ENCODE measurements at regions not wholly inside any gene's neighbourhood (a gene's known extent, or its start where the extent isn't known, plus 50 kb on each side); places are given as distances from the start of the nearest gene placed in this dataset.

DNA sequence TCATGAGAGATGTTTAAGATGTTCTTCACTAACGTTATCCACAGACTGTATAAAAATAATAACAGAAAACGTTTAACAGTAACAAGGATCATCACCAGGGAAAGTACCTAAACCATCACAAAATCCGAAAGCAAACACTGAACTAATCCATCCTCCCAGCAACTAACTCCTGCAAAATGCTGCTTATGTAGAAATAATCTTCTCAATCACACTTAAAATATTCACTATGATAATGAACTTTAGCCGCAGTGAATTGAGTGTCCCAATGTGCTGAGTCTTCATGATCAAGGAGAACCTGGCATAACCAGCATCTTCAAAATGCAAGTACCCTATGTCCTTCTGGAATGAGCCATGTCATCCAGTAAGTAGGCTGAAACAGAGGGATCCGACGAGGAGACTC, 166.1 kb downstream of the LTN1 start:
- DNase-seq (ENCODE audit: low read depth in 2 of 2): no peak

DNA sequence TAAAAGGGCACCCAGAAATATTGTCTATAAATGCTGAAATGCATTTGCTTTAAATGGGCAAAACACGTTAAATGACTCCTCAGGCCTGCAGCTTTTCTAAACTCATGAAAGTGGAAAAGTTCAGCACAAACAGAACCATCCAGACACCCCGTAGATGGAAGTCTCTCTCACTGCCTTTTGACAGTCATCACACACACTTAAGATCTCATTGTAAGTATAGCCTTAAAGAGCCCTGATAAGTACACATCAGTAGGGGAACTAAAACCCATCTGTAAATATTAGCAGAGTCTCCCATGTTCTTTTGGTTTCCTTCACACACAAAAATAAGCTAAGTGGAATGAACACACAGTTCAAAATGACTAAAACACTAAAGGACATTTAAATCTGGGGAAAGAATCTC, 166.7 kb downstream of the LTN1 start:
- no peak for DNase-seq (ENCODE audit: low read depth in 2 of 2)

DNA sequence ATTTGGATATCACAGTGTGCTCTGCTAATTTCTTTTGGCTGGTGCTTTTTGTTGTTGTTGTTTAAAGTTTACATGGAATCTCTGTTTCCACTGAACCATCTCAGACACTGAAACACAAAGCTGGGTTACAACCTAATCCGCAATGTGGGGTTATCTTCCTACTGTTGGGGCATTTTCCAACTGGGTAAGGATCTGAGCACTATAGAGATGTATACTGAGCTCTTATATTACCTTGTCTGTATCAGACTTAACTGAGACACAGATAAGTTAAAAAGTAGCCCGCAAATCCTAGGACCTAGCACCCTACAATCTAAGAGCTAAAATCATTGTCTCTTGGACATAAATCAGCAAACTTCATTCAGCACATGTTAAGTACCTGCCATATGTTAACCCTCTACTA, 169.2 kb downstream of the LTN1 start:
- DNase-seq (ENCODE audit: low read depth in 2 of 2): no peak

DNA sequence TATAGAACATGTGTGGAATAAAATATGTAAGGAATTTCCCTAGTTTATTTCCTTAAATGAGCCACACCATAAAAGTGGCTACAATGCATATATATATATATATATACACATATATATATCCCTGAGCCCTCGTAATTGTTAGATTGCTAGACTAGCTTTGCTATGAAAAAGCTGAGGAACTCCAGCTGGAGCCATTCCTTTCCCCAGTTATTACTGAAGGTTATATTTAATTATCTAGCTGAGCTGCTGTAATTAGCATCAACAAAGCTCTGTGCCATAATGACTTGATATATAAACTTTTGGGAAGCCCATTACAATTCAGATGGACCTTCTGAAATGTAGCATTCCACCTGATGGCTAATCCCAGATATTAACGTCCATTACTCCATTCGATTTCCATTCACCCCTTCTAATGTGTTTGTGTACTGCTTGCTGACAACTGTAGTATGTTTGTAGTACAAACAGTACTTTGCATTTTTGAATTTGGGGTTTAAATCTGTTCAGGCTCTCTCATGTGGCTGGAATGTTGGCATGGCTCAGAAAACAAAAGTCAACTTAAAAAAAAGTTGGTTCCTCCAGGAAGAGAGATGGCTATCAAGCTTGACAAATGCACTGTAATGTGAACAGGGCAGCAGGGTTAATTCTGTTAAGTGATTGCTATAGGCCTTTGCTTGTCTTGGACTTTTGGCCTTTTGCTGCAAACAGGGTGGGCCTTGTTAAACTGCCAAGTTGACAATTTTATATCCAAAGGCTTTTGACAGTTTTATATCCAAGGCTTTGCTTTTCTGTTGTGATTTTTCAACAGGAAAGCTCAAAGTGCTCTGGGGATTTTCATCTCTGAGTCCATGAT, 170.0 kb downstream of the LTN1 start:
- DNase-seq (ENCODE audit: low read depth in 2 of 2): no peak

DNA sequence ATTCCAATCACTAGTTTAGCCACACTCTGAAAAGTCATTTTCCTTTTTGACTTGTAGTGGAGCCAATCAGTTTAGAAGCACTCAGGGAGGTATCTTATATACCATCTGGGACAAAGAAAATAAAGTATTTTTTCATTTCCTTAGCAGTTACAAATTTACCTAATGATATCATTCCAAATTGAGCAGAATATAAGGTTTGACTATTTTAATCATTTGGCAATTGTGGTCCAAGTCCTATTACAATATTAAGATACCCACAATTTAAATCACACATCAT, 170.6 kb downstream of the LTN1 start:
- DNase-seq (ENCODE audit: low read depth in 2 of 2): no peak

DNA sequence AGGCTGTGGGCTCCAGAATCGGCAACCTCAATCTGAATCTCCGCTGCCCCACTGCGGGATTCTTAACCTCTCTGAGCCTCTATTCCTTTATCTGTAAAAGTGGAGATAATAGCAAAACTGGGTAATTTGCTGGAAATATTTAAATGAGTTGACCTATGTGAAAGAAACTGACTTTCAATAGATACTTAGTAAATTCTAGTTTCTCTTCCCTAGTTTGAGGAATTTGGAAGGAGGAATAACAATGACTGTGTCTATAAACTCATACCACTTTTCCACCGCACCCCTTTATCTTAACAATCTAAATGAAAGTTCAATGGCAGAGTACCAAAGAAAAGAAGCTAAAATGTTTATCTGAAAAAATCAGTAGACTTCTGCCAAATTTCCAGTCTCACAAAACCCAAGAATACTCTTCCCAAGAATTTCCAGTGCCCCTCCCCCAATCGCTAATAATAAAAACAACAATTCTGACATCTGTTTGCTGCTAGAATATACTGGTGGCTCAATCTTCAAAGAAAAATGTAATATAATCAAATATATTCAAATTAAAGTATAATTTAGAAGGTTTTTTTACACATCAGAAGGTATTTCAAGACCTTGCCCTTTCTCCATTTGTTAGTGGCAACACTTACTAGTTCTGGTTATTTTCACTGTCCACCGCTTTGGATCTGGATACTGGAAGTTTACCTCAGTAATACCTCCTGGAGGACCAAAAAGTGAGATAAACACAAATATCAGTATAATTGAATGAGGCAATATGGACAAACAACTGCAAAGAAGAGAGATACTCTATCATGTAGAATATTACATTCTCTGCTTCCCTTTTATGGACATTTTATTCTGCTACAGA, 171.2 kb downstream of the LTN1 start:
- no peak for DNase-seq (ENCODE audit: low read depth in 2 of 2)

DNA sequence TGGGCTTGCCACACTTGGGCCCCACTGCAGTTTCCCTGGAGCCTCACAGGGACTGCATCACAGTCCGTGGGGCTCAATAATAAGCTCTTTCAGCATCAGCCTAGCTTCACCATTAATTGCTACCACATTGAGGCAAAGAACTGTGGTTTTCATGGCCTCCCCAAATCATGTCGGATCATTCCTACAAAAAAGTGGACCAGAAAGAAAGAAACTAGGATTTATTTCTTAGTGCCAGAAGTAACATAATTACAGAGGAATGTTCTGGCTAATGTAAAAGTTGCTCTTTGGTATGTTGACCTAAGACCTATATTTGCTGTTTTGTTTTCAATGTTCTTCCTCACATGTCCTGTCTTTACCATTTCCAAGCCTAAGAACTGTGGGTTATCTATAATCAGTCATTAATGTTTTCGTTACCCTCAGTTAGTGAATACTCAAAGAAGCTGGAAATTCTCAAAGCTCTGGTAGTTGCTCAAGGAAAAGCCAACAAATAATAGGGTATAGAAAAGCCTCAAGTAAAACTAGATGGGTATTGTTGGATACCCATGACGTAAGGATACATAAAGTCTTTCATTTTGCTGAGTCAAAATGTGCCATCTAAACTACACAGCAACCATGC, 173.9 kb downstream of the LTN1 start:
- DNase-seq (ENCODE audit: low read depth in 2 of 2): no peak

DNA sequence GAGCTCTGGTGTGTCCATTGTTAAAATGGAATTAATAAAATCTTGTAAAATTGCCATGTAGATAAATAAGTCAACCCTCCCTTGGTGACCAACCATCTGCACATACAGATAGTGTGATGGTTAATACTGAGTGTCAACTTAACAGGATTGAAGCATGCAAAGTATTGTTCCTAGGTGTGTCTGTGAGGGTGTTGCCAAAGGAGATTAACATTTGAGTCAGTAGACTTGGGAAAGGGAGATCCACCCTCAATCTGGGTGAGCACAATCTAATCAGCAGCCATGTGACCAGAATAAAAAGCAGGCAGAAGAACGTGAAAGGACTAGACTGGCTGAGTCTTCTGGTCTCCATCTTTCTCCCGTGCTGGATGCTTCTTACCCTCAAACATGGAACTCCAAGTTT, 174.8 kb downstream of the LTN1 start:
- no peak for DNase-seq (ENCODE audit: low read depth in 2 of 2)

DNA sequence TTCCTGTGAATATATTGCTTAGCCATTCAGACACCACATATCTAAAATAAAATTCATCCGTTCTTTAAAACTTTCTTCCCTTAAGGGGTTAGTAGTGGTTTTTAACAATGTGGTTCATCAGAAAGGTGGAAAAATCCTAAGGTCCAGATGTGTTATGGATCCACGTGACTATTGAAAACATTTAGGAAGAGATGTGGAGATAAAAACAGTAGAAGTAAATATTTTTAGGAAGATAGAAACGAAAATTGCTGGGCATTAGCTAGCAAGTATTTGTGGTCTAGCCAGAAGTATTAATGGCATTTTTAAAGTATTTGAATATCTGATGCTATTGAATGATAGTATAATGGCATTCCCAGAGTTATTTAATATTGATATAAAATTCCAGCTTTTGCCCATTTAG, 180.8 kb downstream of the LTN1 start:
- DNase-seq (ENCODE audit: low read depth in 2 of 2): no peak

DNA sequence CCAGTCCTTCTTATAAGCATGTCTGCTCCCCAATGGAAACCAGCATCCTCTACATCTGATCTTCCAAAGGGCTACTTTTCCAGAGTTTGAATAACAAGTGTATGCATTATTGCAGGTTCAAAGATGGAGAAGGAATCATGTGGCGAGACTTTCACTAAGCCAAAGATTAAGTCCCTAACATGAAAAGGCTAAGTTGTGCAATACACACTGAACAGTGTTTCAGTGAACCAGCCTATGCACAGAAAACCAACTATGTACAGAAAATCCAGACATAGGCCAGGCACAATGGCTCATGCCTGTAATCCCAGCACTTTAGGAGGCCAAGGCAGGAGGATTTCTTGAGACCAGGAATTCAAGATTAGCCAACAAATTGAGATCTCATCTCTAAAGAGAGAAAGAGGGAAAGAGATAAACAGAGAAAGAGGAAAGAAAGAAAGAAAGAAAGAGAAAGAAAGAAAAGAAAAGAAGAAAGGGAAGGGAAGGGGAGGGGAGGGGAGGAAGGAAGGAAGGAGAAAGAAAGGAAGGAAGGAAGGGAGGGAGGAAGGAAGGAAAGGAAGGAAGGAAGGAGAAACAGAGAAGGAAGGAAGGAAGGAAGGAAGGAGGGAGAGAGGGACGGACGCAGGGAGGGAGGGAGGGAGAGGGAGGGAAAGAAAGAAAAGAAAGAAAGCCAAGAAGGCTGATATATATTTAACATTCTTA, 181.7 kb downstream of the LTN1 start:
- no peak for DNase-seq (ENCODE audit: low read depth in 2 of 2)

DNA sequence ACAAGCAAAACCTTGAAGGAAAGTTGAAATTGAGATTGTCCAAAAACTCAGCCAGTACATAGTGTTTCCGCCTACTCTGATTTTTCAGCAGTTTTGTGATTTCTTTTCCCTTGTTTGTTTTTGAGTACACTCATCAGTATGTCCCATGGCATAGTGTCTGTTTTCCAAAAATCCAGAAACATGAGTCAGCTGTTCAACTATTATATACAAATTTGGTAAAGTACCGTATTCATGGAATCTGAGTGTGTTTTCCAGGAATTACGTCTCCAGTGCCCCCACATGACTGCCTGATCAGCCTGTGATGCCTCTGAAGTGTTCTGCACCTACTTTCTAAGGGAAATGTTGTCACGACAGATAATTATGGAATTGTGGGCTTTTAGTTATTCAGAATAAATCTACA, 186.8 kb downstream of the LTN1 start:
- DNase-seq (ENCODE audit: low read depth in 2 of 2): no peak

DNA sequence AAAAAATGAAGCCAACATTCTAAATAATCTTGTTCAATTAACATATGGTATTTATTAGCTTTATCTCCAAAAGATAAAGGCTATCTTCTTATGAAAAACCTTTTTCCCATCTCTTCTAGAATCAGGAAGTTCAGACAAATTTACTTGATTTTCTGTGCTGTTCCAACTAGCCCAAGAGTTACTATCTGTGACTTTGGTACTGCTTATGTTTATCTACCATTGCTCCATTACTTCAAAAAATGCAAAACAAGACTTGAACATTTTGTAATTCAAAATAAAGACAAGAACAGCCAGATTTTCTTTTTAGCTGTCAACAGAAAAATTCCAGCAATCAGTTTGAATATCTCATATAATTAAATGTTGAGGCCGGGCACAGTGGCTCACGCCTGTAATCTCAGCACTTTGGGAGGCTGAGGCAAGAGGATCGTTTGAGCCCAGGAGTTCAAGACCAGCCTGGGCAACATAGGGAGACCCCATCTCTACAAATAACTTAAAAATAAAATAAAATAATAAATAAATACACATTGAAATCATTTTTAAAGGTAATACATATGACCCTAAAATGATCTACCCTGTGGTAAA, 188.5 kb downstream of the LTN1 start:
- no peak for DNase-seq (ENCODE audit: low read depth in 2 of 2)

DNA sequence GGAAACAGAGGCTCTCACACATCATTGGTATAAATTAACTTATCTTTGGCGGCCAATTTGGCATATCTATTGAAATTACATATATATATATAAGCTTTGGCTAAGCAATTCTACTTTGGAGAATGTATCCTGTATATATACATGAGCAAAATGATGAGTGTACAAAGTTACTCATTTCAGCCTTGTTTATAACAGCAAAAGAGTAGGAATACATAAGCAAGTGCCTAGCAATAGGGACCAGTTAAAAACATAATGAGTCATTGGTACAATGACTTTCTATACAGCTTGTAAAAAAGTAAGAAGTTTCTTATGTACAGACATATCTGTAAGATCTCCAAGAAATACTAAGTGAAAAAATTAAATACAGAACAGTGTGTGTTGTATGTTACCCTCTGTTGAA, 190.8 kb downstream of the LTN1 start:
- no peak for DNase-seq (ENCODE audit: low read depth in 2 of 2)

DNA sequence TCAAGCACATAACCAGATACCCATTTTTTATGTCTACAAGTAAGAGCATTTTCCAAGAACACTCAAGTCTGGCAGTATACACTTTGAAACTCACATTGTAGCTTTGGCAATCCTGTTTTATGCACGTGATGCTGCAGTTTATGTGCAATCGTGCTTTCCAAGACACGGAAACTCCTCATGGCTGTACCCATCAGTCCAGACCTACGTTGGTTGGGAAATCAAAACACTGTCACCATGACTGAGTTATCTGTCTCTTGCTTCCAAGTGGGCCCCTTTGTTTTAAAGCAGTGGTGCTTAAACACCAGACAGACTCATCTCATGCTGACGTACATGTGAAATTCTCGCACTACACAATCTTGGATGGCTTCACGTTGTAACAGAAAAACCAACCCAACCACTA, 192.8 kb downstream of the LTN1 start:
- DNase-seq (ENCODE audit: low read depth in 2 of 2): no peak

DNA sequence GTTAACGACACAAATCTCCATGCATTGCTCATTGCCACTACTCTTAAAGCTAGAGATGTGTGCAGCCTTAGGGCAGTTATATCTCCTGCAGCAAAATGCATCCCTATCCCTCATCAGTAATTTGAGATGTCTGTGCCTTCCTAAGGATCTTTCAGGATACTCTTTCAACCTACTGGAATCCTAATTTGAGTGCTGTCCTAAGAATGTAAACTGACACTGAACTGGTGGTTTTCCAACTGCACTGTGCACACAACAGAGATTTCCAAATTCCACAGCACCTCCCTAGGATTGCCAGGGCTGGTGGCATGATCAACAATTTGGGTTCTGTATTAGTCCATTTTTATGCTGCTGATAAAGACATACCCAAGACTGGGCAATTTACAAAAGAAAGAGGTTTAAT, 193.9 kb downstream of the LTN1 start:
- no peak for DNase-seq (ENCODE audit: low read depth in 2 of 2)

DNA sequence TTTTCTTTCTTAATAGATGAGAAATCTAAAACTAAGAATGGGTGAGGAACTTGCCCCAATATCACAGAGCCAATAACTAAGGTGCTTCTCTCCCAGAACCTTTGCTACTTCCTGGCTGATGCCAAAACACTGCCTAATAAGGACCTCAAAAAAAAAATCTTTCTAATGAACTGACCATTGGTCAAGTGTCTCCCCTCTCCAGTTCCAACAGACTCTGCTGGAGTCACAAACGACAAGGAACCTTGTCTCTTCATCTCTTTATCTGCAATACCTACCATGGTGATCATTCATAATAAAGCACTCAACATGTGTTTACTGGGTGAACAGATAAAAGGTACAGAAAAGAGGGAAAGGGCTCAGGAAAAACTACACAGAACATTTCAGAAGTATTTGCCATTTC, 197.4 kb downstream of the LTN1 start:
- no peak for DNase-seq (ENCODE audit: low read depth in 2 of 2)

DNA sequence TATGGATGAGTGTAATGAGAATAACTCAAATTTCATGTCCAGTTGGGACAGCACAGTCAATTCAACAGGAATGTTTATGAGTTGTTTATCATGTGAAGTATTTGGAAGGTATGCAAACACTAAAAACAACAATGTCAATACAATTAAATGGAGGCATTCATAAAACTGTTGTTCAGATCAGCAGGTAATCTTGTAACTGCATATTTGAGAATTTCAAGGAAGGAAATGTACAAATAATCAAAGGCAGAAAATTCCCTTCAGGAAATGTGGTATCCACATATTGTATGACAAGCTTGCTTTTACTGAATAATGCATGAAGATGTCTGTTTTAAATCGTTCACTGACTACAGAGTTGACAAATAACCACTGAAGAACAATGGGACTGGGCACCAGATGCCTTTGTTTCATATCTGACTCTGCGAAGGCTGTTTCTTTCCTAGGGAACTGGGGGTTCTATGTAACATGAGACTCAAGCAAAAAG, 198.3 kb downstream of the LTN1 start:
- no peak for DNase-seq (ENCODE audit: low read depth in 2 of 2)

DNA sequence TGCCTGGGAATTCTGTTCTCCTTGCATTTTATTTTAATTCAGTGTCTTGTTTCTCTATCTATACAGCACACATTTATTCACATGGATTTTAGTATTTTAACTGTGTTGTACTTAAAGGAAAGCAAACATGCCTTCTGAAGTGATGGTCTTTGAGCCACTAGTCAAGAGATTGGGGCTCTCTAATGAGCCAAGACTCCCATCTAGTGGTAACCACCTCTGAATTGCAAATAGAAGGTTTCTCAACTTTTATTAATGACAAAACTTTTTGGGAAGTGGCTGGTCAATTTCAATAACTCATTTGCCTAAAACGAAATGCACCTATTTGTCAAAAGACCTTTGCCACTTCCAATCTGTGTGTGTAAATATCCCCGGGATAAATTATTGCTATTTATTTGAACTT, 199.6 kb downstream of the LTN1 start:
- no peak for DNase-seq (ENCODE audit: low read depth in 2 of 2)

DNA sequence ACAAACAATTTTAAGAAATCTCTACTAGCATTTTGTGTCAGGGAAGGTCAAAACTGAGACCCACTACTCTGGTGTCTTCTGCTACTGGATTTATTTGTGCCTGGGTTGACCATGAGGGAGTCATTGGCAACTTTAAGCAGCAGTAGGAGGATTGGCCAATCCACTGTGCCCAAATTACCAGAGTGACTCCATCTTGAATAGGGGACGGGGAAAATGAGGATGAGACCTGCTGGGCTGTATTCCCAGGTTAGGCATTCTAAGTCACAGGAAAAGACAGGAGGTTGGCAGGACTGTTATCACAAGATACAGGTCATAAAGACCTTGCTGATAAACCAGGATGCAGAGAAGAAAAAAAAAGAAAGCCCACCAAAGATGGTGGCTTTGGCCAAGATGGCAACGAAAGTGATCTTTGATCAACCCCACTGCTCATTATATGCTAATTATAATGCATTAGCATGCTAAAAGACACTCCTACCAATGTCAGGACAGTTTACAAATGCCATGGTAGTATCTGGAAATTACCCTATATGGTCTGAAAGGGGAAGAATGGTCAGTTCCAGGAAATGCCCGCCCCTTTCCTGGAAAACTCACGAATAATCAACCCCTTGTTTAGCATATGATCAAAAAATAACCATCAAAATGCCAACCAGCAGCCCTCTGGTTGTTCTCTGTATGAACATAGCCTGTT, 200.9 kb downstream of the LTN1 start:
- no peak for DNase-seq (ENCODE audit: low read depth in 2 of 2)

DNA sequence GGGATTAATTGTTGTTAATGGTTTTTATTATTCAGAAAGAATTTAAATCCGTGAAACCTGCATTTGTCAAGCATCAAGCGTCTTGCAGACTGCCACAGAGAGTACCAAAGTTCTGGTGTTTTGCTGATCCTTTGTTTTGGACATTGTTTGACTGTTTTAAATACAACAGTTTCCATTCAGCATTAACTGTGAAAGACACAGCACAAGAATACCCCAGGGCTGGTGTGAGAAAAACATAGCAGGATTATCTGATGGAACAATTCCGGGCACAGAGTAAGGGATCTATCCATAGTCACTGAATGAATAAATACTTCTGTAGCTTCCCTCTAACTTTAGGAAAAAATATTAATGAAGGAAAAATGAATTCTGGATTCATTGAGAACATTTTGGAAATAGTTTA, 202.3 kb downstream of the LTN1 start:
- no peak for DNase-seq (ENCODE audit: low read depth in 2 of 2)

DNA sequence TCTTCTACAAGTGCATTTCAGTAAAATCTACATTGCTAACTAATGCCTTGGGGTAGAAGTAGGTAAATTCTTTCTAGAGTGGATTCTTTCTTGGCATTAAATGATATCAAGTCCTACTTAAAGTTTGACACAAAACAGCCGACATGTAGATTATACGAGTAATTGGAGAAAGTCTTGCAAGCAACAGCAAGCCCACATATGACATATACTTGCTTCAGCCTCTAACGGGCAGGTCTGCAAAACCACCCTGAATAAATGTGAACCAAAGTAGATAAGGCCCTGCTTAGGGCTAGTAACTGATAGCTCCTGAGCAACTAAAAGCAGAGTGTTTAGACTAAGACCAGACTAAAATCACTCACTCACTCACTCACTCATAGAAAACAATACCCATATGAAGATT, 203.2 kb downstream of the LTN1 start:
- no peak for DNase-seq (ENCODE audit: low read depth in 2 of 2)

All from stimulated activated CD4-positive, alpha-beta T cell treated with anti-CD3 and anti-CD28 coated beads, Interleukin-1b, Interleukin-23, amount 100 ng/mL, for 1 hour (primary cell).